Esophagus squamous epithelium (tissue), 5 donors: ENCODE measurements at regions not wholly inside any gene's neighbourhood (a gene's known extent, or its start where the extent isn't known, plus 50 kb on each side); places are given as distances from the start of the nearest gene placed in this dataset.

Experiments
- DNase-seq: peaks from one replicate; lab custom pipeline; 2025; lab: John Stamatoyannopoulos, UW
- H3K27ac ChIP-seq, 4 donors: fragments of 200-600 bp; sonication (generic); one replicate each; pipeline ENCODE4 v1.5.1; 2016 to 2019; ENCODE audit warnings: mild to moderate bottlenecking in 1 of 4
- H3K27me3 ChIP-seq, 4 donors: fragments of 200-600 bp; sonication (generic); 1 replicate in 3 of 4; 2 replicates in 1 of 4; pipeline versions ENCODE4 v1.5.1 to v1.6.0; 2017 to 2021; ENCODE audit warnings: antibody characterized with exemption in 1 of 4
- H3K36me3 ChIP-seq, 3 donors: fragments of 200-600 bp; sonication (generic); one replicate each; pipeline ENCODE4 v1.5.1; 2016 to 2019
- H3K4me1 ChIP-seq, 3 donors: fragments of 200-600 bp; sonication (generic); one replicate each; pipeline ENCODE4 v1.5.1; 2017 to 2019
- H3K4me3 ChIP-seq, 4 donors: fragments of 200-600 bp; sonication (generic); 1 replicate in 3 of 4; 2 replicates in 1 of 4; pipeline ENCODE4 v1.5.1; 2016 to 2019; ENCODE audit warnings: mild to moderate bottlenecking in 2 of 4, moderate library complexity in 1 of 4
- H3K9me3 ChIP-seq, 3 donors: fragments of 200-600 bp; sonication (generic); one replicate each; pipeline ENCODE4 v1.5.1; 2016 to 2019
- POLR2A ChIP-seq, 4 donors: fragments of 450-650 bp; IDR thresholded peaks; one replicate each; pipeline ENCODE4 v1.6.1; 2017; ENCODE audit warnings: antibody characterized with exemption in 4 of 4, mild to moderate bottlenecking in 4 of 4, moderate library complexity in 3 of 4
- WGBS, 2 donors: methylation state at CpG; one replicate each; pipeline ENCODE4 v1.1.5; 2018; 5-methylcytosine and 5-hydroxymethylcytosine counted together
- intact Hi-C: fragments of 100-400 bp; cut with DNase I; formaldehyde crosslinking; loops from one replicate; pipeline ENCODE4 v1.15.0; 2022
- TF ChIP-seq, protein P1 (sequence below), 6 experiments: fragments of 450-650 bp in 4 of 6; fragments of 200-600 bp in 2 of 6; sonication (generic) in 2 of 6; IDR thresholded peaks; one replicate each; pipeline ENCODE4 v1.5.1; 2016 to 2019; ENCODE audit warnings: antibody characterized with exemption in 6 of 6, mild to moderate bottlenecking in 4 of 6, moderate library complexity in 4 of 6
- donor health status: DM: yes; HTN: yes; CAD: no.

DNA sequence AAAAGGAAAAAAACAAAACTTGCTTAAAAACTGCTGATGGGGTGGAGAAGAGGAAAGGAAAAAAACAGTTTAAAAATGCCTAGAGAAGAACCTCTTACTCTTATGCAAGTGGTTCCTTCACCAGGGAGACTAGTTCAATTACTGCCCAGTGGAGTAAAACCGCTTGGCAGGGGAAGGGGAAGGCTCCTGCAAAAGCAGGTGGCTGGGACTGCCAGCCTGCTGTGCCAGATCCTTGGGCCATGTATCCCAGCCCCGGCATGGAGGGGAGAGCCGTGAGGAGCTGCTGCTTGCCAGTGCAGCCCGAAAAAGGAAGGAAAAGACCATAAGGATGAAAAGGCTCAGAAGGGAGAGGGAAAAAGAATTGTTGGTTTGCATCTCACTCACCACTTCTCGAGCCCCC lies 123.0 kb downstream of the FSCB start:
- intact Hi-C loops, result no loop called here
- no peak overlapping the region for H3K27ac ChIP-seq
- TF ChIP-seq POLR2A (IDR thresholded peaks at IDR 0.05), result no peak
- TF ChIP-seq, protein P1, sequence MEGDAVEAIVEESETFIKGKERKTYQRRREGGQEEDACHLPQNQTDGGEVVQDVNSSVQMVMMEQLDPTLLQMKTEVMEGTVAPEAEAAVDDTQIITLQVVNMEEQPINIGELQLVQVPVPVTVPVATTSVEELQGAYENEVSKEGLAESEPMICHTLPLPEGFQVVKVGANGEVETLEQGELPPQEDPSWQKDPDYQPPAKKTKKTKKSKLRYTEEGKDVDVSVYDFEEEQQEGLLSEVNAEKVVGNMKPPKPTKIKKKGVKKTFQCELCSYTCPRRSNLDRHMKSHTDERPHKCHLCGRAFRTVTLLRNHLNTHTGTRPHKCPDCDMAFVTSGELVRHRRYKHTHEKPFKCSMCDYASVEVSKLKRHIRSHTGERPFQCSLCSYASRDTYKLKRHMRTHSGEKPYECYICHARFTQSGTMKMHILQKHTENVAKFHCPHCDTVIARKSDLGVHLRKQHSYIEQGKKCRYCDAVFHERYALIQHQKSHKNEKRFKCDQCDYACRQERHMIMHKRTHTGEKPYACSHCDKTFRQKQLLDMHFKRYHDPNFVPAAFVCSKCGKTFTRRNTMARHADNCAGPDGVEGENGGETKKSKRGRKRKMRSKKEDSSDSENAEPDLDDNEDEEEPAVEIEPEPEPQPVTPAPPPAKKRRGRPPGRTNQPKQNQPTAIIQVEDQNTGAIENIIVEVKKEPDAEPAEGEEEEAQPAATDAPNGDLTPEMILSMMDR (IDR thresholded peaks at IDR 0.05), result no peak
- DNase-seq, result no peak
- H3K36me3 ChIP-seq, result no peaks in the 10 kb centered on the region
- no peaks in the 10 kb centered on the region for H3K9me3 ChIP-seq
- H3K27me3 ChIP-seq, result no peaks in the 10 kb centered on the region
- no peaks in the 10 kb centered on the region for H3K4me1 ChIP-seq
- H3K4me3 ChIP-seq, result no peak overlapping the region
- WGBS, 2 donors, result 45 to 59% methylated on average over 4 to 5 of the region's 5 CpGs

DNA sequence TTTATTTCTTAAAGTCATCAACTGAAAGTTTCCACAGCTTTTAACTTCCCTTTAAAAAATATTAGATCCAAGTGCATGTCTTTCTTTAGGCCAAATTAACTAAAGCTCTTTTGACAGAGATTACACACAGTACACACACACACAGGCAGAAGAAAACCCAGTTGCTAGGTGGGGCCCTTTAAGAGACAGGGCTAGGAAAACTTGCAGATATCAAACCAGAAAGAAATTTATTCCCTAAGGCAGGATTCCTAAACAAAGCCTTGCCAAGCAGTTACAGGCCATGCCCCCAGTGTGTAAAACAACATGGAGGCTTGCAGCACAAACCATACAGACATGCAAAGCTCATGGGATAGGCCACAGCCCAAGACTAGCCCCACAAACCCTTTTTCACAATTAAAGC lies 123.4 kb downstream of the FSCB start:
- Histone ChIP-seq H3K4me1 (no peaks in the 10 kb centered on the region), H3K4me3 (no peak overlapping the region), H3K36me3 (no peaks in the 10 kb centered on the region), H3K27ac (no peak overlapping the region), H3K9me3 (no peaks in the 10 kb centered on the region), H3K27me3 (no peaks in the 10 kb centered on the region)
- intact Hi-C loops, result no loop called here
- no peak for DNase-seq
- no peak for TF ChIP-seq POLR2A (IDR thresholded peaks at IDR 0.05)
- TF ChIP-seq, protein P1 (IDR thresholded peaks at IDR 0.05), result no peak

DNA sequence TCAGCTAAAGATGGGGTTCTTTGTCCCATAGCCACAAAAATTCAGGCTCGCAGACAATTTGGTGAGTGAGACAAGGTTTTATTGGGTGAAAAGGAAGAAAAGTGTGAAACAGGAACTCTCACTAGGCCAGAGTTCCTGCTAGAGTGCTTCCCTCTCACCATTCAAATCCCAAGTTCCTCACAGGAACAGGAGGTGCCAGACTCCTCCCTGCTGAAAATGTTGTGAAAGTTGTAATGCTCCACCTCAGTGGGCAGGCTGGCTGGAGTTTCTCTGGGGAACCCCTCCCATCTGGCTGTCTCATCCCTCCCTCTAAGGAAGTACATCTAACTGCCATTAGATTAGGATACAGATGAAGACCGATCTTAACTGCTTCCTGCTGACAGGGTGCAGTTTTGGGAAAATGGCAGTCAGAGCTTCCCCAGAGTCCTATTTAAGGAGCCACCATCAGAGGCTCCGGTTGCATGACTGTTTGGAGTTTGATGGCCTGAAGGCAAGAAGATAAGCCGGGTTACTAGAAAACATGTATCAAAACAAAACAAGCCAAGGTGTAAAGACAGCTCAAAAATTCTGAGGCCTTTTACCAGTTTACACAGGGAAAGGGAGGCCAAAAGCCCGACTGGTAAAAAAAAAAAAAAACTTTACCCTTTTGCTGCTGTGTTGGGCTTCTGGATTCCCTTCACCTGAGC lies 127.6 kb downstream of the FSCB start:
- Histone ChIP-seq H3K9me3 (peaks cover 0 to 10% (median 6%) of the 10 kb centered on the region in 3 donors), H3K36me3 (no peaks in the 10 kb centered on the region), H3K4me3 (no peak overlapping the region), H3K27me3 (no peaks in the 10 kb centered on the region), H3K27ac (no peak overlapping the region), H3K4me1 (no peaks in the 10 kb centered on the region)
- 41 to 42% methylated on average over 5 of the region's 5 CpGs for whole genome bisulfite sequencing, 2 donors
- intact Hi-C loops, result no loop called here
- DNase-seq, result no peak
- TF ChIP-seq, protein P1 (IDR thresholded peaks at IDR 0.05), result no peak
- no peak for TF ChIP-seq POLR2A (IDR thresholded peaks at IDR 0.05)

DNA sequence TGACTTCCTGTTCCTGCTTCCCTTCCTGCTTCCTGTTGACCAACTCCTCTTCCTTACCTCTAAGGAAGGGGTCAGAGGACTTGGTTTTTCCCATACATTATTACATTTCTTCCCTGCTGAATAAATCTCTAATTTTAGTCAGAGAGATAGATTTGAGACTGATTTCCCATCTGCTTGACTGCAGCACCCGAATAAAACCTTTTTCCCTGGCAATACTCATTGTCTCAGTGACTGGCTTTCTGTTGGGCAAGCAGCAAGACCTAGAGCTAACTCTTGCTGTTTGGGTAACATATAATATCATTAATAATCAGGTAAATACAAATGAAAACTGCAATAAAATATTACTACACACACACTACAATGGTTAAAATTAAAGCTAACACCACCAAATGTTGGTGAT lies 132.2 kb downstream of the FSCB start:
- no peak for DNase-seq
- WGBS, 2 donors, result 53 to 76% methylated on average over 1 of the region's 1 CpG
- no peak overlapping the region for H3K4me3 ChIP-seq
- no peaks in the 10 kb centered on the region for H3K4me1 ChIP-seq
- peaks cover 0 to 10% (median 6%) of the 10 kb centered on the region in 3 donors for H3K9me3 ChIP-seq
- H3K27ac ChIP-seq, result no peak overlapping the region
- TF ChIP-seq, protein P1 (IDR thresholded peaks at IDR 0.05), result no peak
- TF ChIP-seq POLR2A (IDR thresholded peaks at IDR 0.05), result no peak
- no peaks in the 10 kb centered on the region for H3K27me3 ChIP-seq
- intact Hi-C loops, result no loop called here
- H3K36me3 ChIP-seq, result no peaks in the 10 kb centered on the region

GRCh38 chr14:44372807-44373489 lies 134.1 kb downstream of the FSCB start:
- Histone ChIP-seq H3K27ac (no peak overlapping the region), H3K36me3 (no peaks in the 10 kb centered on the region), H3K4me1 (no peaks in the 10 kb centered on the region), H3K9me3 (peaks cover 0 to 10% (median 6%) of the 10 kb centered on the region in 3 donors), H3K27me3 (no peaks in the 10 kb centered on the region), H3K4me3 (no peak overlapping the region)
- no peak for DNase-seq
- 75 to 94% methylated on average over 1 of the region's 1 CpG for WGBS, 2 donors
- intact Hi-C loops, result no loop called here
- TF ChIP-seq, protein P1 (IDR thresholded peaks at IDR 0.05), result no peak
- no peak for TF ChIP-seq POLR2A (IDR thresholded peaks at IDR 0.05)
